ENCODE measurements at regions not wholly inside any gene's neighbourhood (a gene's known extent, or its start where the extent isn't known, plus 50 kb on each side); places are given as distances from the start of the nearest gene placed in this dataset.
"Not testable (repeated sequence)": the region's sequence is repeated elsewhere in the genome, so short reads cannot be mapped to it uniquely, and the experiment has no call there.

DNA sequence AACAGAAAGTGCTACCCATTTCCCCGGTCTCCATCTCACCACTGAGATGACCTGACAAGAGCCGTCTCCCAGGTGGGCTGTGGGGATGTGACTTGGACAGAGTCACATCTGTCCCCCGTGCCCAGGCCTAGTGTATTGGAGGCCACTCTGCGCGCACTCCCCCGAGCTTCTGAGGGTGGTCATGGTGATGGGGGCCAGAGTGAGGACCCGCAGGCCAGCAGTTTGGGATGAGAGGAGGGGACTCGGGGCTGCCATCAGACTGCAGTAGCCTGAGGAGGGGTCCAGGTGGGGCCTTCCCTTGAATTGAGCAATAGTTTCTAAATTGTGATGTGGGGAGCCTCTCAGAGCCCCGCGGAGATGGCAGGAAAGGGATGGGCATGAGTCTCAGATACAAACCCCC is 852.6 kb downstream of the TBC1D22A start:
- TF ChIP-seq, protein P1, sequence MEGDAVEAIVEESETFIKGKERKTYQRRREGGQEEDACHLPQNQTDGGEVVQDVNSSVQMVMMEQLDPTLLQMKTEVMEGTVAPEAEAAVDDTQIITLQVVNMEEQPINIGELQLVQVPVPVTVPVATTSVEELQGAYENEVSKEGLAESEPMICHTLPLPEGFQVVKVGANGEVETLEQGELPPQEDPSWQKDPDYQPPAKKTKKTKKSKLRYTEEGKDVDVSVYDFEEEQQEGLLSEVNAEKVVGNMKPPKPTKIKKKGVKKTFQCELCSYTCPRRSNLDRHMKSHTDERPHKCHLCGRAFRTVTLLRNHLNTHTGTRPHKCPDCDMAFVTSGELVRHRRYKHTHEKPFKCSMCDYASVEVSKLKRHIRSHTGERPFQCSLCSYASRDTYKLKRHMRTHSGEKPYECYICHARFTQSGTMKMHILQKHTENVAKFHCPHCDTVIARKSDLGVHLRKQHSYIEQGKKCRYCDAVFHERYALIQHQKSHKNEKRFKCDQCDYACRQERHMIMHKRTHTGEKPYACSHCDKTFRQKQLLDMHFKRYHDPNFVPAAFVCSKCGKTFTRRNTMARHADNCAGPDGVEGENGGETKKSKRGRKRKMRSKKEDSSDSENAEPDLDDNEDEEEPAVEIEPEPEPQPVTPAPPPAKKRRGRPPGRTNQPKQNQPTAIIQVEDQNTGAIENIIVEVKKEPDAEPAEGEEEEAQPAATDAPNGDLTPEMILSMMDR (IDR thresholded peaks at IDR 0.05; ENCODE audit: insufficient read depth, low read depth, low read length, missing control alignments), result no peak
- H3K4me3 ChIP-seq (ENCODE audit: low read length), result no peak overlapping the region
- no peak for DNase-seq (ENCODE audit: low read depth)

DNA sequence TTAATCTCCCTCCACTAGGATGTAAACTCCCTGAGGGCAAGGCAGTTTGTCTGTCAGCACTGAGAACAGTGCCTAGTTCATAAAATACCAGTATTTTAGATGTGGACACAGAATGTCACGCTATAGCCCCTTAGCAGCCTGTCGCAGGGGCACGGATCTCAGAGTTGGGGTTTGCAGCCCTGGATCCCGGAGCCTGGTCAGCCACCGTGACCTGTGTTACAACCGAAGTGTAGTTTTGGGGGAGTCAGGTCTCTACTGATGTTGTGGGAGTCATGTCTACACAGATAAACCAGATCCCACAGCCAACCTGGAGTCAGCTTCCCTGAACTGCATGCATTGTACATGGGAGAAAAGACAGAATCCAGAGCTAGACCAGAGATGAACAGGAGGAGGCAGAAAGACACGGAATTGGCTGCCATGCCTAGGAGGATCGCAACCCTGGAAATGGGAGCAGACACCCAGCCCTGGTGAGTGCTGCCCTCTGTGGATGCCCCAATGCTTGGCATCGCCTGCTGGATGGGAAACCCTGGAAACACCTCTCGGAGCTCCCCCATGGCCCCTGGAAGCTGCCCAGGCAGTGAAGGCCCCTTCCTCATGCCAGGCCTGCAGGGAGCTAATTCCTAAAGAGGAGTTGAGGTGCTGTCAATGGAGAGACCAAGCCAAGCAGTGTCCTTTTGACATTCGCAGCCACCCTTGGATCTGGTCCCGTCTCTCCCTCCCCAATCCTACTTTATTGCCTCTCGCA is 851.3 kb downstream of the TBC1D22A start:
- TF ChIP-seq, protein P1 (IDR thresholded peaks at IDR 0.05; ENCODE audit: insufficient read depth, low read depth, low read length, missing control alignments), result no peak
- DNase-seq (ENCODE audit: low read depth), result no peak
- H3K4me3 ChIP-seq (ENCODE audit: low read length), result no peak overlapping the region

DNA sequence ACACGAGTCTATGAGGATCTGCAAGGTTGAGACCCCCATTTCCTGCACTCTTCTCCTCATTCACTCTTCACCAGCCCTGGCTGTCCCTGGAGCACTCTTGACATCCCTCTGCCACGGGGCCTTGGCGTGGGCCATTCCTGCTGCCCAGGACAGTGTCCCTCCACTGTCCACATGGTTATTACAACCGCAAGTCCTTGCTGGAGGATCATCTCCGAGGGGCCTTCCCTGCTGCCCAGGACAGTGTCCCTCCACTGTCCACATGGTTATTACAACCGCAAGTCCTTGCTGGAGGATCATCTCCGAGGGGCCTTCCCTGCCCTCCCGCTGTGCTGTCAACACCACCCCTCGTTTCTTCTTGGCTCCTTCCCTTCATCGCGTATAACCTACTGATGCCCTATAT is 850.7 kb downstream of the TBC1D22A start:
- H3K4me3 ChIP-seq (ENCODE audit: low read length); DNase-seq (ENCODE audit: low read depth): not testable (repeated sequence)

DNA sequence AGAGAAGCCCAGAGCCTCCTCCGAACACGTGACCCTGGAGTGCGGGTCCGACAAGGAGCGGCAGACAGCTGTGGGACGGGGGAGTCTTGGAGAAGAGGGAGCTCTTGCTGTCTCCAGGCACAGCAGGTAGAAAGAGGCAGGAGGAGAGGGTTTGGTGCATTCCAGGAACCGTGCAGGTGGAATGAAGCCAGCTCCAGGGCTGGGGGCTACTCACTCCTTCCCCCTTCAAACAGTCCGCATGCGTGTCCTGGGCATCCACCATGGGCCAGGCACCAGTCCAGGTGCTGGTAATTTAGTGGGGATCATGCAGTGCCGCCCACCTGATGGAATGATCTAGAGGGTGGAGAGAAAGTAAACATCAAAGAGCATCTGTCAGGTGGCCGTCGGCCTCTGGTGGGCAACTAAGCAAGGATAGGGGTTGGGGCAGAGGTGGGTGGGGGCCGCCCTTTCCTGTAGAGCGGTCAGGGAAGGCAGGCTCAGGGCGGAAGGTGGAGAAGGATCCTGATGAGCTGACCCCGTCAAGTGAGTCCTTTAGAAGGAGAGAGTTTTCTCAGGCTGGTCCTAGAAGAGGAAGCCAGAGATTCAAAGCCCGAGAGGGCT is 850.0 kb downstream of the TBC1D22A start:
- H3K4me3 ChIP-seq (ENCODE audit: low read length), result no peak overlapping the region
- TF ChIP-seq, protein P1 (IDR thresholded peaks at IDR 0.05; ENCODE audit: insufficient read depth, low read depth, low read length, missing control alignments), result no peak
- DNase-seq (ENCODE audit: low read depth), result no peak

DNA sequence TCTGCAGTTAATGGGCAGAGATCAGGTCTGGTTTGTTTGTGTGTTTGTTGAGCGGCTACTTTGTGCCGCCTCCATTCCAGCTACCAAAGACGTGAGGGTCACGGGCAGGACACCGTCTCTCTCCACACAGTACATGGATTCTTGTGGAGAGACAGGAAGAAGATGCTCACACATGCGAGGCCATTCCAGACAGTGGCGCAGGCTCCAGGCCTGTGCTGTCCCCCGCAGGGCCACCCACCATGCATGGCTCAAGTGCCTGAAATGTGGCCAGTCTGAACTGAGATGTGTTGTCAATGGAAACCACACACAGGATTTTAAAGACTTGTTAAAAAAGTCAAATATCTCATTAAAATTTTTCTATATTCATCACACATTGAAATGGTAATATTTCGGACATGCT is 848.3 kb downstream of the TBC1D22A start:
- DNase-seq (ENCODE audit: low read depth), result no peak
- TF ChIP-seq, protein P1 (IDR thresholded peaks at IDR 0.05; ENCODE audit: insufficient read depth, low read depth, low read length, missing control alignments), result no peak
- no peak overlapping the region for H3K4me3 ChIP-seq (ENCODE audit: low read length)

DNA sequence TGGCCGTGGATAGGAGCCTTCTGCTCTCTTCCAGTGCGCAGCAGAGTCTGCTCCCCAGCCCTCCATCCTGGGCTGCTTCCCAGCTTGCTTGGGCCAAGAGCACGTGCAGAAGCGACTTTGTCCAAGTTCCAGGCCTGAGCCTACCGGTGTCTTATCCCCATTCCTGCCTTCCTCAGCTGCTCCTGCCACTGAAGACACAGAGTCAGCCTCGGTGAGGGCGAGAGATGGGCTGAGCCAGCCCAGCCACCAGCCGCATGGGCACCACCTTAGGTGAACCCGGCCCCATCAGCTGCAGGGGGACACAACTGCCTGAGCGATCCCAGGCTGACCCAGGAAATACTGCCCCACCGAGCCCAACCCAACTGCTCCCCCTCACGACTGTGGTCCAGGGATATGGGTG is 847.8 kb downstream of the TBC1D22A start:
- TF ChIP-seq, protein P1 (IDR thresholded peaks at IDR 0.05; ENCODE audit: insufficient read depth, low read depth, low read length, missing control alignments), result no peak
- no peak overlapping the region for H3K4me3 ChIP-seq (ENCODE audit: low read length)
- DNase-seq (ENCODE audit: low read depth), result no peak

DNA sequence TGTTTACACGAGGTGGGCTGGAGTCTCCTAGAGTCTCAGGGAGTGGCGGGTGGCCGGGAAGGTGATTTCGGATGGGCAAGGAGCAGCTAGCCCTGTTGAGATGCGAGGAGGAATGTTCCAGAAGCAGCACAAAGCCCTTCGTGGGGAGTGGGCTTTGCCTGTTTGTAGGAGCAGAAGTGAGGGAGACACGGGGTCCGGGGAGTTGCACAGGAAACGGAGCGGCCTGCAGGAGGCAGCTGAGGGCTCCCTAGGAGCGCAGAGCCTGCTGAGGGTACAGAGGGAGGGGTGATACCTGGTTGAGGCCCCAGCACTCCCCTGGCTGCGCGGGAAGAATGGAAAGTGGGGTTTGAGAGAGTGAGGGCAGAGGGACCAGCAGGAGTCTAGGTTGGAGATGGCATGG is 847.2 kb downstream of the TBC1D22A start:
- no peak for DNase-seq (ENCODE audit: low read depth)
- TF ChIP-seq, protein P1 (IDR thresholded peaks at IDR 0.05; ENCODE audit: insufficient read depth, low read depth, low read length, missing control alignments), result no peak

More for the DNA sequence above, 847.2 kb downstream of the TBC1D22A start:
- H3K4me3 ChIP-seq (ENCODE audit: low read length), result no peak overlapping the region

Data from epithelial cell of esophagus (primary cell).